Type B pancreatic cell (in vitro differentiated cells): ENCODE measurements at regions not wholly inside any gene's neighbourhood (a gene's known extent, or its start where the extent isn't known, plus 50 kb on each side); places are given as distances from the start of the nearest gene placed in this dataset.

Experiments
- DNase-seq: peaks from one replicate; pipeline ENCODE4 v3.0.0; 2021; ENCODE audit warnings: mixed read lengths; ENCODE audit not compliant: unreplicated experiment; ENCODE audit errors: extremely low spot score
- H3K27ac Mint-ChIP-seq: 2 replicates; pipeline ENCODE4 v1.8.0; 2021; ENCODE audit warnings: mild to moderate bottlenecking, mixed read lengths
- H3K27me3 Mint-ChIP-seq: 2 replicates; pipeline ENCODE4 v1.8.0; 2021; ENCODE audit warnings: mixed read lengths
- H3K36me3 Mint-ChIP-seq: 2 replicates; pipeline ENCODE4 v1.8.0; 2021; ENCODE audit warnings: mixed read lengths
- H3K4me1 Mint-ChIP-seq: one replicate; pipeline ENCODE4 v1.8.0; 2021; ENCODE audit warnings: mixed read lengths; ENCODE audit not compliant: unreplicated experiment
- H3K4me3 Mint-ChIP-seq: 2 replicates; pipeline ENCODE4 v1.8.0; 2021; ENCODE audit warnings: mild to moderate bottlenecking, mixed read lengths
- H3K9me3 Mint-ChIP-seq: 2 replicates; pipeline ENCODE4 v1.8.0; 2021; ENCODE audit warnings: mixed read lengths
- TF ChIP-seq, protein P1 (sequence below): fragments of 200-600 bp; sonication (generic); conservative IDR thresholded peaks from 2 replicates; pipeline ENCODE4 v1.5.0; 2021; ENCODE audit warnings: antibody characterized with exemption, mild to moderate bottlenecking

DNA sequence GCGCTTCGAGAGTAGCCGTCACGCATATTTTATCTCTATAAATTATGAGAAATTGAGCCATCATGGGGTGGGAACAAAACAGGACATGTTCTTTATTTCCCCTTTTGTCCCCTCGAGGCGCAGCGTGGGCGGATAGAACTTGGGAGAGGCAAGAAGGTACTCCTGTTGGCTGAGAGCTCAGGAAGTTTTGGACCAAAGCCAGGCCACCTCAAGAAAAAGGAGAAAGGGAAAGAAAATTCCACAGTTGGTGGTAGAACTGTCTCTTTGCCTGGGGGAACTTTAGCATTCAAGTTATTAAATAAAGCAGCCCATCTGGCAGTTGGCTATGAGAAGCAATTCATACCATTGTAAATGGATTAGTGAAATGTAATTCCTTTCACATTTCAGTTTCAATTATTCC is 76.4 kb upstream of the DSCAM start:
- H3K9me3 Mint-ChIP-seq = peaks cover 6% of the 10 kb centered on the region
- TF ChIP-seq, protein P1, sequence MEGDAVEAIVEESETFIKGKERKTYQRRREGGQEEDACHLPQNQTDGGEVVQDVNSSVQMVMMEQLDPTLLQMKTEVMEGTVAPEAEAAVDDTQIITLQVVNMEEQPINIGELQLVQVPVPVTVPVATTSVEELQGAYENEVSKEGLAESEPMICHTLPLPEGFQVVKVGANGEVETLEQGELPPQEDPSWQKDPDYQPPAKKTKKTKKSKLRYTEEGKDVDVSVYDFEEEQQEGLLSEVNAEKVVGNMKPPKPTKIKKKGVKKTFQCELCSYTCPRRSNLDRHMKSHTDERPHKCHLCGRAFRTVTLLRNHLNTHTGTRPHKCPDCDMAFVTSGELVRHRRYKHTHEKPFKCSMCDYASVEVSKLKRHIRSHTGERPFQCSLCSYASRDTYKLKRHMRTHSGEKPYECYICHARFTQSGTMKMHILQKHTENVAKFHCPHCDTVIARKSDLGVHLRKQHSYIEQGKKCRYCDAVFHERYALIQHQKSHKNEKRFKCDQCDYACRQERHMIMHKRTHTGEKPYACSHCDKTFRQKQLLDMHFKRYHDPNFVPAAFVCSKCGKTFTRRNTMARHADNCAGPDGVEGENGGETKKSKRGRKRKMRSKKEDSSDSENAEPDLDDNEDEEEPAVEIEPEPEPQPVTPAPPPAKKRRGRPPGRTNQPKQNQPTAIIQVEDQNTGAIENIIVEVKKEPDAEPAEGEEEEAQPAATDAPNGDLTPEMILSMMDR = no peak
- H3K36me3 Mint-ChIP-seq = no peaks in the 10 kb centered on the region
- H3K4me1 Mint-ChIP-seq = no peaks in the 10 kb centered on the region
- no peak overlapping the region for H3K27ac Mint-ChIP-seq
- H3K4me3 Mint-ChIP-seq = peak overlapping the region; percentile 27
- no peak for DNase-seq
- no peaks in the 10 kb centered on the region for H3K27me3 Mint-ChIP-seq

DNA sequence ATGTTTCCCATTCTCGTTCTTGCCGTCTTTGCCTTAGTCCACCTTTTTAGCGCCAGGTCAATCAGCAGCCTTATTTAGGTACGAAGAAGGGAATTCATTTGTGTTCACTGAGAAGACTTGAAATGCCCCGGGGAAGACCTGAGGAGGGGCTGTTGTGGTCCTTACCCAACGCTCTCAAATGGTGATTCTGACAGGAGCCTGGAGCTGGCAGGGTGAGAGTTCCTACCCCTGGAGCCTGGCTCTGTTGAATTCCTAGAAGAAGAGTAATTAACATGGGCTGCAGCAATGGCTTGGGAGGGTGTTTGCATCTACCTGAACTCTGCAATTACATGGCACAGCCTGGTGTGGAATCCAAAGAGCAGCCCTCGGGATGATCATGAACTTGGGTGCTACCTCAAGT is 76.9 kb upstream of the DSCAM start:
- TF ChIP-seq, protein P1 = no peak
- H3K27me3 Mint-ChIP-seq = no peaks in the 10 kb centered on the region
- no peak overlapping the region for H3K27ac Mint-ChIP-seq
- H3K4me3 Mint-ChIP-seq = no peak overlapping the region
- H3K36me3 Mint-ChIP-seq = no peaks in the 10 kb centered on the region
- H3K4me1 Mint-ChIP-seq = no peaks in the 10 kb centered on the region
- DNase-seq = no peak
- H3K9me3 Mint-ChIP-seq = peaks cover 9% of the 10 kb centered on the region

DNA sequence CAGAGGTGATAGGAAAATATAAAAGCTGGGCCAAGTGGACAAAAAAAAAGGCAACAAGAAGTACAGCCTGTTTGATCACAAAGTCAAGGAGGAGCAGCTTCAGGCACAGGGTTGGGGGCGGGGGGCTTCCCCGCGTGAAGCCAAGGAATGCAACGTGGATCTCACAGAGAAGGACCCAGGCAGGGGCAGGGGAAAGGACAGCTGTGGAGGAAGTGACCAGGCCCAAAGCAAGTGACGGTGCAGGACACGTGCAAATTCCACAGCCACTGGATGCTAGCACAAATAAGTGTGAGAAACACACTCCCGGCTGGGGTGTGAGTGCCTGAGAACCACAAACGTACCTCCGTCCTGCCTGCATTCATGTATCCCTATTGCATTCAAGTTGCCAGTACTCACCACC is 77.7 kb upstream of the DSCAM start:
- Mint-ChIP-seq H3K9me3 (peaks cover 9% of the 10 kb centered on the region), H3K27ac (no peak overlapping the region), H3K36me3 (no peaks in the 10 kb centered on the region), H3K4me3 (no peak overlapping the region), H3K4me1 (no peaks in the 10 kb centered on the region), H3K27me3 (no peaks in the 10 kb centered on the region)
- no peak for DNase-seq
- TF ChIP-seq, protein P1 = no peak

DNA sequence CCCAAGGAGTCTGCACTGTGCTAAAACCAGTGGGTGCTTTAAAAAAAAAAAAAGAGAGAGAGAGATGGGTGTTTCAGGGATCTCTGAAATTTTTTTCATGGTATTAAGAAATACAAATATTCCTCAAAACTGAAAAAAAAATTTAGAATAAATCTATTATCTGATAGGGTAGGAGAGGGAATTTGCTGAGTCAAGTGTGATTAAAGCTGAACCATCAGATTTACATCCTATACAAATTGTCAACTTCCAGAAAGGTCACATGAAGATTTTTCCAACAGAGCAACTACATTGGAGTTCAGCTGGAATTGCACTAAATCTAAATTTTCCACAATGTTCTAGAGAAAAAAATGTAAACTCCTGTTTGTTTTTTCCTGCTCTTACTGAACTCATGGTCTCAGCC is 79.3 kb upstream of the DSCAM start:
- TF ChIP-seq, protein P1 = no peak
- Mint-ChIP-seq H3K9me3 (peaks cover 9% of the 10 kb centered on the region), H3K4me3 (no peak overlapping the region), H3K27me3 (no peaks in the 10 kb centered on the region), H3K4me1 (no peaks in the 10 kb centered on the region), H3K36me3 (no peaks in the 10 kb centered on the region), H3K27ac (no peak overlapping the region)
- DNase-seq = no peak

DNA sequence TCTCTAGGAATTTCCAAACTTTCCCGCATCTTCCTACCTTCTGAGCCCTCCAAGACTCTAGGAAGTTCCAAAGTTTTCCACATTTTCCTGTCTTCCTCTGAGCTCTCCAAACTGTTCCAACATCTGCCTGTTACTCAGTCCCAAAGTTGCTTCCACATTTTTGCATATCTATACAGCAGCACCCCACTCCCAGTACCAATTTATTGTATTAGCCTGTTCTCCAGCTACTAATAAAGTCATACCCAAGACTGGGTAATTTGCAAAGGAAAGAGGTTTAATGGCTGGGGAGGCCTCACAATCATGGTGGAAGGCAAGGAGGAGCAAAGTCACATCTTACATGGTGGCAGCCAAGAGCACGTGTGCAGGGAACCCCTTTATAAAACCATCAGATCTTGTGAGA is 82.9 kb upstream of the DSCAM start:
- H3K9me3 Mint-ChIP-seq = peaks cover 13% of the 10 kb centered on the region
- no peaks in the 10 kb centered on the region for H3K36me3 Mint-ChIP-seq
- no peak for DNase-seq
- no peaks in the 10 kb centered on the region for H3K4me1 Mint-ChIP-seq
- H3K27me3 Mint-ChIP-seq = peaks cover 5% of the 10 kb centered on the region
- H3K4me3 Mint-ChIP-seq = no peak overlapping the region
- TF ChIP-seq, protein P1 = no peak
- H3K27ac Mint-ChIP-seq = no peak overlapping the region

DNA sequence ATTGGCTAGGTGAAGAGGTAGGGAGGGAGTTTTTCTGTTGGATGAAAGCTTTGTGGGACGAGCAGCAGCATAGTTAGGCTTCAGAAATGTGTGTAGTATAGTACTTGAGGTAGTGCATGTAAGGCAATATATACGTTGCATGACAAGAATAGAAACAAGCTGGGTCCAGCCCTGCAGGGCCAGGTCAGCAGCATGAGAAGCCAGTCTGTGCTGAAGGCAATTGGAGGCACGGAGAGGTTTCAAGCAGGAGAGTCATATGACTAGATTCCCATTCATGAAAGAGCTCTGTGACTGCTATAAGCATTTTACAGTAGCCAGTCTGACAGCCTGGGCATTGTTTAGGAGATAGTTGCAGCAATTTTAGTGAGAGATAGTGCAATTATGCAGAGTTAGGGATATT is 84.2 kb upstream of the DSCAM start:
- Mint-ChIP-seq H3K4me3 (no peak overlapping the region), H3K9me3 (peaks cover 13% of the 10 kb centered on the region), H3K36me3 (no peaks in the 10 kb centered on the region), H3K4me1 (no peaks in the 10 kb centered on the region), H3K27me3 (peaks cover 5% of the 10 kb centered on the region), H3K27ac (no peak overlapping the region)
- DNase-seq = no peak
- TF ChIP-seq, protein P1 = no peak
